HEK293 (cell line): ENCODE measurements at regions not wholly inside any gene's neighbourhood (a gene's known extent, or its start where the extent isn't known, plus 50 kb on each side); places are given as distances from the start of the nearest gene placed in this dataset.

ENCODE experiments used
- CTCF ChIA-PET: fragments of 350-600 bp; formaldehyde crosslinking; extraction: SDS; loops from one replicate; lab custom pipeline; 2021; ENCODE audit warnings: antibody characterized with exemption; lab: Yijun Ruan, JAX
- POLR2A ChIA-PET: fragments of 300-600 bp; formaldehyde crosslinking; extraction: SDS; loops from one replicate; lab custom pipeline; 2020; ENCODE audit warnings: antibody characterized with exemption, inconsistent platforms; lab: Yijun Ruan, JAX
- H3K27ac ChIP-seq: fragments of 200-500 bp; sonication (Bioruptor generic); 2 replicates; pipeline ENCODE4 v1.5.1; 2014; ENCODE audit warnings: low read depth, low read length, control low read depth, inconsistent platforms; ENCODE audit errors: extremely low read depth
- H3K36me3 ChIP-seq, 2 experiments: fragments of 200-500 bp in 1 of 2; sonication (Bioruptor generic) in 1 of 2; 1 replicate in 1 of 2; 2 replicates in 1 of 2; pipeline ENCODE4 v1.5.1; 2014 to 2017; ENCODE audit warnings: inconsistent platforms in 2 of 2, low read length in 2 of 2; ENCODE audit not compliant: control insufficient read depth in 2 of 2, insufficient read depth in 1 of 2
- H3K4me1 ChIP-seq: fragments of 200-500 bp; sonication (Bioruptor generic); 2 replicates; pipeline ENCODE4 v1.5.1; 2014; ENCODE audit warnings: mild to moderate bottlenecking, low read length, inconsistent platforms; ENCODE audit not compliant: control insufficient read depth, insufficient read depth
- H3K4me3 ChIP-seq: 2 replicates; pipeline ENCODE4 v1.5.1; 2011; ENCODE audit warnings: low read depth, mild to moderate bottlenecking, control low read depth, low read length, moderate library complexity
- H3K9me3 ChIP-seq: fragments of 200-500 bp; sonication (Bioruptor generic); 2 replicates; pipeline ENCODE4 v1.5.1; 2014; ENCODE audit warnings: low read depth, low read length, inconsistent platforms; ENCODE audit not compliant: control insufficient read depth, insufficient read depth
- GLI2 ChIP-seq: fragments of 450-650 bp; formaldehyde crosslinking; IDR thresholded peaks from 2 replicates; pipeline ENCODE4; 2017; ENCODE audit warnings: missing biosample characterization, missing genetic modification characterization, low read depth, borderline replicate concordance
- KLF7 ChIP-seq: fragments of 450-650 bp; formaldehyde crosslinking; IDR thresholded peaks from 2 replicates; pipeline ENCODE4 v1.5.1; 2016; ENCODE audit warnings: missing biosample characterization, missing genetic modification characterization, borderline replicate concordance
- OVOL3 ChIP-seq: fragments of 450-650 bp; formaldehyde crosslinking; IDR thresholded peaks from 2 replicates; pipeline ENCODE4 v1.5.1; 2016; ENCODE audit warnings: missing biosample characterization, missing genetic modification characterization
- ZNF2 ChIP-seq: fragments of 450-650 bp; formaldehyde crosslinking; IDR thresholded peaks from 2 replicates; pipeline ENCODE4 v1.5.1; 2016; ENCODE audit warnings: missing biosample characterization, missing genetic modification characterization
- ZNF239 ChIP-seq: fragments of 450-650 bp; formaldehyde crosslinking; IDR thresholded peaks from 2 replicates; pipeline ENCODE4 v1.5.1; 2016; ENCODE audit warnings: missing biosample characterization, missing genetic modification characterization
- ZNF292 ChIP-seq: fragments of 450-650 bp; formaldehyde crosslinking; IDR thresholded peaks from 2 replicates; pipeline ENCODE4 v1.5.1; 2016; ENCODE audit warnings: low read depth, missing biosample characterization, missing genetic modification characterization, borderline replicate concordance
- ZNF324 ChIP-seq: fragments of 450-650 bp; formaldehyde crosslinking; IDR thresholded peaks from 2 replicates; pipeline ENCODE4 v1.5.1; 2016; ENCODE audit warnings: missing biosample characterization, missing genetic modification characterization
- ZNF48 ChIP-seq: fragments of 450-650 bp; formaldehyde crosslinking; IDR thresholded peaks from 2 replicates; pipeline ENCODE4 v1.5.1; 2016; ENCODE audit warnings: missing biosample characterization, missing genetic modification characterization
- ZNF549 ChIP-seq: fragments of 450-650 bp; IDR thresholded peaks from 2 replicates; pipeline ENCODE4 v1.5.1; 2018; ENCODE audit warnings: missing biosample characterization, missing genetic modification characterization, mild to moderate bottlenecking, inconsistent platforms, moderate library complexity
- ZNF560 ChIP-seq: fragments of 450-650 bp; formaldehyde crosslinking; IDR thresholded peaks from 2 replicates; pipeline ENCODE4 v1.5.1; 2017; ENCODE audit warnings: missing biosample characterization, missing genetic modification characterization, borderline replicate concordance
- ZNF596 ChIP-seq: fragments of 450-650 bp; IDR thresholded peaks from 2 replicates; pipeline ENCODE4 v1.5.0; 2018; ENCODE audit warnings: missing biosample characterization, mild to moderate bottlenecking, missing genetic modification characterization, moderate library complexity
- ZNF677 ChIP-seq: fragments of 450-650 bp; IDR thresholded peaks from 2 replicates; pipeline ENCODE4 v1.5.0; 2018; ENCODE audit warnings: missing biosample characterization, mild to moderate bottlenecking, missing genetic modification characterization, moderate library complexity
- ZNF792 ChIP-seq: fragments of 450-650 bp; formaldehyde crosslinking; IDR thresholded peaks from 2 replicates; pipeline ENCODE4 v1.5.1; 2016; ENCODE audit warnings: missing biosample characterization, missing genetic modification characterization
- ZXDB ChIP-seq: fragments of 450-650 bp; formaldehyde crosslinking; IDR thresholded peaks from 2 replicates; pipeline ENCODE4 v1.5.1; 2016; ENCODE audit warnings: missing biosample characterization, missing genetic modification characterization
- TF ChIP-seq, protein P1 (sequence below): fragments of 450-650 bp; formaldehyde crosslinking; optimal IDR thresholded peaks from 2 replicates; pipeline ENCODE3; 2016; ENCODE audit warnings: missing biosample characterization, mild to moderate bottlenecking, missing genetic modification characterization
- TF ChIP-seq, protein P2 (sequence below): fragments of 450-650 bp; formaldehyde crosslinking; IDR thresholded peaks from 2 replicates; pipeline ENCODE4 v1.5.1; 2016; ENCODE audit warnings: missing biosample characterization, missing genetic modification characterization
- TF ChIP-seq, protein P3 (sequence below): fragments of 450-650 bp; formaldehyde crosslinking; IDR thresholded peaks from 2 replicates; pipeline ENCODE4 v1.5.1; 2016; ENCODE audit warnings: missing biosample characterization, missing genetic modification characterization
- TF ChIP-seq, protein P4 (sequence below): fragments of 450-650 bp; formaldehyde crosslinking; IDR thresholded peaks from 2 replicates; pipeline ENCODE4 v1.5.1; 2016; ENCODE audit warnings: missing biosample characterization, missing genetic modification characterization

- CTCF ChIA-PET = no interaction called here
These were observed 571.8 kb downstream of the TCERG1L start for GRCh38 chr10:130739757-130740145.

GRCh38 chr10:130740166-130740565 lies 571.4 kb downstream of the TCERG1L start:
- CTCF ChIA-PET = no interaction called here
- Histone ChIP-seq H3K27ac (no peak overlapping the region), H3K4me1 (no peaks in the 10 kb centered on the region), H3K9me3 (no peaks in the 10 kb centered on the region), H3K4me3 (no peak overlapping the region), H3K36me3 (no peaks in the 10 kb centered on the region)
- TF ChIP-seq ZNF792 (tag by site-specific recombination) (no peak), ZXDB (tag by site-specific recombination) (no peak), ZNF292 (no peak), ZNF677 (tag by site-specific recombination) (0 out of 2 replicates have a peak, but pooled peaks have one; percentile 10)
- TF ChIP-seq, protein P1, sequence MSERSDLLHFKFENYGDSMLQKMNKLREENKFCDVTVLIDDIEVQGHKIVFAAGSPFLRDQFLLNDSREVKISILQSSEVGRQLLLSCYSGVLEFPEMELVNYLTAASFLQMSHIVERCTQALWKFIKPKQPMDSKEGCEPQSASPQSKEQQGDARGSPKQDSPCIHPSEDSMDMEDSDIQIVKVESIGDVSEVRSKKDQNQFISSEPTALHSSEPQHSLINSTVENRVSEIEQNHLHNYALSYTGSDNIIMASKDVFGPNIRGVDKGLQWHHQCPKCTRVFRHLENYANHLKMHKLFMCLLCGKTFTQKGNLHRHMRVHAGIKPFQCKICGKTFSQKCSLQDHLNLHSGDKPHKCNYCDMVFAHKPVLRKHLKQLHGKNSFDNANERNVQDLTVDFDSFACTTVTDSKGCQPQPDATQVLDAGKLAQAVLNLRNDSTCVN (tag by site-specific recombination) = no peak
- POLR2A ChIA-PET = no interaction called here

More at GRCh38 chr10:130739757-130740145, 571.8 kb downstream of the TCERG1L start:
- TF ChIP-seq ZNF560 (tag by site-specific recombination) (no peak), ZNF549 (no peak), ZNF324 (tag by site-specific recombination) (no peak), KLF7 (tag by site-specific recombination) (no peak), ZNF2 (tag by site-specific recombination) (no peak), ZNF596 (no peak), OVOL3 (tag by site-specific recombination) (no peak), ZNF48 (no peak), GLI2 (tag by site-specific recombination) (no peak), ZNF239 (tag by site-specific recombination) (no peak)
- TF ChIP-seq, protein P2, sequence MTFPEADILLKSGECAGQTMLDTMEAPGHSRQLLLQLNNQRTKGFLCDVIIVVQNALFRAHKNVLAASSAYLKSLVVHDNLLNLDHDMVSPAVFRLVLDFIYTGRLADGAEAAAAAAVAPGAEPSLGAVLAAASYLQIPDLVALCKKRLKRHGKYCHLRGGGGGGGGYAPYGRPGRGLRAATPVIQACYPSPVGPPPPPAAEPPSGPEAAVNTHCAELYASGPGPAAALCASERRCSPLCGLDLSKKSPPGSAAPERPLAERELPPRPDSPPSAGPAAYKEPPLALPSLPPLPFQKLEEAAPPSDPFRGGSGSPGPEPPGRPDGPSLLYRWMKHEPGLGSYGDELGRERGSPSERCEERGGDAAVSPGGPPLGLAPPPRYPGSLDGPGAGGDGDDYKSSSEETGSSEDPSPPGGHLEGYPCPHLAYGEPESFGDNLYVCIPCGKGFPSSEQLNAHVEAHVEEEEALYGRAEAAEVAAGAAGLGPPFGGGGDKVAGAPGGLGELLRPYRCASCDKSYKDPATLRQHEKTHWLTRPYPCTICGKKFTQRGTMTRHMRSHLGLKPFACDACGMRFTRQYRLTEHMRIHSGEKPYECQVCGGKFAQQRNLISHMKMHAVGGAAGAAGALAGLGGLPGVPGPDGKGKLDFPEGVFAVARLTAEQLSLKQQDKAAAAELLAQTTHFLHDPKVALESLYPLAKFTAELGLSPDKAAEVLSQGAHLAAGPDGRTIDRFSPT (tag by site-specific recombination) = no peak
- TF ChIP-seq, protein P3, sequence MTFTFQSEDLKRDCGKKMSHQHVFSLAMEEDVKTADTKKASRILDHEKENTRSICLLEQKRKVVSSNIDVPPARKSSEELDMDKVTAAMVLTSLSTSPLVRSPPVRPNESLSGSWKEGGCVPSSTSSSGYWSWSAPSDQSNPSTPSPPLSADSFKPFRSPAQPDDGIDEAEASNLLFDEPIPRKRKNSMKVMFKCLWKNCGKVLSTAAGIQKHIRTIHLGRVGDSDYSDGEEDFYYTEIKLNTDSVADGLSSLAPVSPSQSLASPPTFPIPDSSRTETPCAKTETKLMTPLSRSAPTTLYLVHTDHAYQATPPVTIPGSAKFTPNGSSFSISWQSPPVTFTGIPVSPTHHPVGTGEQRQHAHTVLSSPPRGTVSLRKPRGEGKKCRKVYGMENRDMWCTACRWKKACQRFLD (tag by site-specific recombination) = no peak
- TF ChIP-seq, protein P4, sequence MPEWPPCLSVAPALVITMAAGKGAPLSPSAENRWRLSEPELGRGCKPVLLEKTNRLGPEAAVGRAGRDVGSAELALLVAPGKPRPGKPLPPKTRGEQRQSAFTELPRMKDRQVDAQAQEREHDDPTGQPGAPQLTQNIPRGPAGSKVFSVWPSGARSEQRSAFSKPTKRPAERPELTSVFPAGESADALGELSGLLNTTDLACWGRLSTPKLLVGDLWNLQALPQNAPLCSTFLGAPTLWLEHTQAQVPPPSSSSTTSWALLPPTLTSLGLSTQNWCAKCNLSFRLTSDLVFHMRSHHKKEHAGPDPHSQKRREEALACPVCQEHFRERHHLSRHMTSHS = no peak
- TF ChIP-seq, all 188 proteins: peak for 0
- no peaks in the 10 kb centered on the region for H3K4me1 ChIP-seq
- POLR2A ChIA-PET = no interaction called here
- no peak overlapping the region for H3K4me3 ChIP-seq
- H3K27ac ChIP-seq = no peak overlapping the region
- H3K36me3 ChIP-seq = no peaks in the 10 kb centered on the region
- no peaks in the 10 kb centered on the region for H3K9me3 ChIP-seq
